ENCODE measurements at regions not wholly inside any gene's neighbourhood (a gene's known extent, or its start where the extent isn't known, plus 50 kb on each side); places are given as distances from the start of the nearest gene placed in this dataset.

DNA sequence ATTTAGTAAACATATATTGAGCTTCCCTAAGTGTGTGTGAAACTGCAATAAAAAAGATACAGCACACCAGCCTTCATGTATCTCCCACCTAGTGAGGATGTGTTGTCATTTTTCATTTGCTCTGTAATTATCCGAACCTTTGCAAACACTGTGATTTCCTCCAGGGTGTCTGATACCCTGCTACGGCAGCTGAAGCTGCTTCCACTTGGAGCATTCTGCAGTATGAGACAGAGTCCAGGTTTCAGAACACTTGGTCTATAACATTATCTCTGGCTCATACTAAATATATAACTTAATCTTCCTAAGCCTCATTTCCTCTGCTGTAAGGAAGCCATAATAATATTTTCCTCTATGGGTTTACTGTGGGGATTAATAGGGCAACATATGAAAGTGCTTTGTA lies 1338.1 kb upstream of the SLC10A2 start:
- no peak overlapping the region for H3K4me3 ChIP-seq
- H3K27ac ChIP-seq = no peak overlapping the region

DNA sequence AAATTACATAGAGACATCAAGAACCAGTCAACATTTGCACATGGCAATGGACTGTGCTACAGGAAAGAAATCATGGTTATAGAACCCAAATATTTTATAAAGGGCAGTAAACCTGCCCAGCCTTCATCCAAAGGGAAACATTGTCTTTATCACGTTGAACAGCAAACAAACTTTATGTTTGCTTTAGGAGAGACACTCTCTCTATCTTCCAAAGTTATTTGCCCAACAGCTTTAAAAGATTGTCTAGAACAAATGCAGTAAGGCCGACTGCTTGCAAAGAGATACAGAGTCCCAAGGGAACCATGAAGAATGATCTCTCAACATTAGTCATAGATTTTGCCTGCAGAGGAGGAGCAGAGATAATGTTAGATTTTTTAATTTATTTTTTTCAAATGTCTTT lies 1323.5 kb upstream of the SLC10A2 start:
- no peak overlapping the region for H3K27ac ChIP-seq
- no peak overlapping the region for H3K4me3 ChIP-seq

DNA sequence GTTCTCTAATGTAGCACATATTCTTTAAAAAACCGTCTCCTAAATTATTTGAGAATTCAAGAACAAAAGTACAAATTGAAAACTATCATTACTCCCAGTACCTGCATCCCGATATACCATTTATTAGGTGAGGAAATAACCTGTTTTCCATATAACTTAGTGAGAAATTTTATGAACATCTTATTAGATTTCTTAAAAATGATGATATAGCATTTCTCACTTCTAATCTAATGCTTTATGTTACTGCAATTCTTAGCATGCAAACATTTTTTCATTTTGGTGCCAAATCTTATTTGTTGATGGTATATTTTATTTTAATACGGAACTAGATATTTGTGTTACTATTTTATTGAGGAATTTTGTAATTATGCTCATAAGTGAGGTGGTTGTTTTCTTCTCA lies 1321.3 kb upstream of the SLC10A2 start:
- H3K4me3 ChIP-seq = no peak overlapping the region
- no peak overlapping the region for H3K27ac ChIP-seq

DNA sequence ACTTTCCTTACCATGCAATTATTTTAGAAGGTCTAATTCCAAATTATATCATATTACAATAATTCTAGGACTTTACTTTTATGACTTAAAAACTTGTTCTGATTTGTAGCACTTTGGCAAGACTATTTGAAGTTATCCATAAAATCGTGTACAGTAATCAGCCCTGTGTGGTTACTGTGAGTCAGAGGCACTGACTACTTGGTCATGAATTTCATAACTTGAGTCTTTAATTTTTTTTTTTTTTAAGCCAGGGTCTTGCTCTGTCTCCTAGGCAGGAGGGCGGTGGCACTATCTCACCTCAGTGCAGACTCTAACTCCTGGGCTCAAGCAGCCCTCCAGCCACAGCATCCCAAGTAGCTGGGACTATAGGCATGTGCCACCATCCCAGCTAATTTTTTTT lies 1319.2 kb upstream of the SLC10A2 start:
- no peak overlapping the region for H3K4me3 ChIP-seq
- no peak overlapping the region for H3K27ac ChIP-seq

DNA sequence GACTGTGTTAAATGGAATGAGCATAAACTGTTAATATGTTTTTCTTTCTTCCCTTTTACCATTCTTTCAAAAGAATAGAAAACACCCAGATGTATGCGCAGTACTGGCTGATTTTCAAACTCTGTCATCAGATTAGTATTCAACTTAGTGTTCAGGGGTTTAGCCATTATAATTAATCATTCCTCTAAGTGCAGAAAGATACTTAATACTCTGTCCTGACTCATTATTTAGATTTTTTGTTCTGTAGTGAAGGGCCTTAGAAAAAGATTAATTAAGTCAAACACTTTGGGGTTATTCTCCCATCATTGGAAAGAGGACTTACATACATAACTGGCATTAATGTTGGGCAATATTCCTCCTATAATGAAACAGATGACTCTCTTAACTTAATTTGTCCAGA lies 1316.7 kb upstream of the SLC10A2 start:
- Histone ChIP-seq H3K27ac (no peak overlapping the region), H3K4me3 (no peak overlapping the region)

DNA sequence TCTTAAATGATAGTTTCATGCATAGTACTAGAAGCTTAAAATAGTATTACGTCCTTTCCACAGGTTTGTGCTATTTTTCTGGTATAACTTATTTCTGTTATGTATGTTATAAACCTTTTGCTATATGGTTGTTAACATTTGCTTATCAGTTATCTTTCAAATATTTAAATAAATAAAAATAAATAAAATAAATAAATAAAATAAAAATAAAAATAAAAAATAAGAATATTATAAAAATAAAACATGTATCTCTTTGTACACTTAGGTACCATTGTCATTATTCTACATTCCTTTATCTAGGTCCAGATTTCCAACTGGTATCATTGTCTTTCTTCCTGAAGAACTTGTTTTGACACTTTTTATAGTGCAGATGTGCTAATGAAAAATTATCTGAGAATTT lies 1310.4 kb upstream of the SLC10A2 start:
- Histone ChIP-seq H3K4me3 (no peak overlapping the region), H3K27ac (no peak overlapping the region)

DNA sequence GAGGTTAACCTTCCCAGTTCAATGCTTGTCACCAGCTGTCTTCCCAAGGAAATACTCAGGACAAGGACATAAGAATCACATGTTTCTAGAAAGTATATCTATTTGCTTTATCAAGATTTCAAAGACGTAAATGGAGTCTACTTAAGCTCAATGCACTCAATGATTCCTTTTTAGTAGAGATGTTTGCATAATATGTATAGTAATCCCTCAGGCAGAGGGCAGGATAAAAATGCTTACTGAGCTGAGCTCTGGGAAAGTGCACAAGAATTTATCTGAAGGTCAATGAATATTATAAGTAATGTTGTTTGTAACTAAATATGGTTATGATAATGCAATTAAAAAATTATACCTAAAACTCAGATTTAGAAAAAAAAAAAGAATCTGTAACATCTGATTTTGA lies 1309.4 kb upstream of the SLC10A2 start:
- H3K27ac ChIP-seq = no peak overlapping the region
- no peak overlapping the region for H3K4me3 ChIP-seq

DNA sequence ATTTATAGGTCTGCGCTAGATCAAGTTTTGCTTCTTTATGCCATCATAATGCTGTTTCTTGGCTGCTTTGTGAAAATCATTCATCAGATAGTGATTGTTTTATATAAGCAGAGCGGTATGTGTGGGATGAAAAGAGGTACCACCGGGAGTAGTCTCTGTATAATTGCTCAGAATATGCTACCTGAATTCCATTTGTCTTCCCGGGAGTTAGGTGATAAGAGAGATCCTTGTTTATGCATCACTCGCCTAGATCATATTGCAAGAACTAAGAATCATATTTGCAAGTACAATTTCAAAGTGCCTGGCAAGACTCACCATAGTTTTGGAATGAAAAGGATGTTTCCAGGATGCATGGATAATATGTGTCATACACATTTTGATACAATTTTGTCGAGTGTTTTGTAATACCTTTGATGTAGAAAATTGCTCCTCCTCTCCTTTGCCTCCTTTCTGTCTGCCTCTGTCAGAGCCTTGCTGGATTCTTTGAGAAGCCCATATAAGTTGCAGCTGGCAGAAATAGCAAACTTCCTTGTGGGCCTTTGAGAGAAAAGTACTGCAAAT lies 1306.0 kb upstream of the SLC10A2 start:
- Histone ChIP-seq H3K27ac (no peak overlapping the region), H3K4me3 (no peak overlapping the region)

DNA sequence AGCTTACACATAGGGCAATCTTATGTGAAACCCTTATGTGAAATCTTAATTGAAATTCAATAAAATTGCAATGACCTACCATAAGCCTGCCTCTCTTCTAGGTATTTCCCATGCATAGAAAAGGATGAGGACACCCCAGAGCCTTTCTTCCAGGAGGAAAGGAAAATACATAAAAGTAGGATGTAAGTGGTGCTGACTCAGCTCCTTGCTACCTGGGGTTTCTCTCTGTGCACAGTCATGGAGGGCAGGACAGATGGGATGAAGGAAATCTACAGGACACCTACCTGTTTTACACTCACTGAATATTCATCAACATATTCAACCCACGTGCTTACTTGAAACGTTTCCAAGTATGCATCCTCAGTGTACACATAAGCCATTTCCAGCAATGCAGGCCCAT lies 1299.2 kb upstream of the SLC10A2 start:
- H3K27ac ChIP-seq = no peak overlapping the region
- H3K4me3 ChIP-seq = no peak overlapping the region

DNA sequence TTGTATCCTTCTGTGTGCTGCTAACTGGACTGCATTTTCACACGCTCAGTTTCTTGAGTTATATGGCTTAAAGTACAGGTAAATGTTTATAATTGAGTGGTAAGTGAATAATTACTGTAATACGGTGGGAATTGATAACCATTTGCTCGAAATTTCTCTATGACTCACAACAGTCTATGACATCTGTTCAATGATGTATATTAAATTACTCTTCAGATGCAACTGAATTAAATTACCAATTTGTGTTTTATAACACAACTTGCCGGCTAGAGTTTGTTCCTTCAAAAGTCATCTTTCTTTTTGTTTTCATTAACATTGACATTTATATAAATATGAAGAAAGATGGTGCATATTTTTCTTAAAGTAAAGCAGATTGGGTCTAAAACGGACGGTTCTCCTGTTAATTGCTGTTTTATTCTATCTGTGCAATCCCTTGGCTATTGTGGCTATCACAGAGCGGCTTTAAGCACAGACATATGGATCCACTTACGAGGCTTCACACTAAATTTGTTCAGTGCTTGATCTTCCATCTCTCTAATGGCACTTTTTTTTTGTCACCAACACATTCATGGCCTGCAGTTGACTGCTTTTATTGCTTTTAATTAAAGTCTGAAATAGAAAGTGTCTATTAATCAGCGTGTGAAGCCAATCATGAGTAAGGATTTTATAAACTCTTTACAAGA lies 1291.6 kb upstream of the SLC10A2 start:
- Histone ChIP-seq H3K4me3 (no peak overlapping the region), H3K27ac (no peak overlapping the region)

DNA sequence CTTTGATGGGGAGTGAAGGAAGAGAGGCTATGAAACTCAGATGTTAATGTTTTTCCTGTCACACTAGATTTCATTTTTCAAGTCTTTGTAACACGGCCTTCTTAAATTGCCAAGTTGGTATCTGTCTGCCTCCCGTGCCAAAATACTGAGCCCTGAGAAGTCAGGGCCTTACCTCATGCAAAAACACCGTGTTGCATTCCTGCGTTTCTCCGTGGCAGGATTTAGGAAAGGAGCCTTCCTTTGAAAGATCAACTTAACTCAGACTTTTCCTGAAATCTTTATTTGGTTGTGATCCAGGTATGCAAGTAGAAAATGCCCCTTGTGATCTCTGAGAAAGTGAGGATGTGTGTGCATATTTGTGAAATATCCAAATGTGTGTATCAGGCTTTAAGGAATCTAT lies 1291.0 kb upstream of the SLC10A2 start:
- Histone ChIP-seq H3K4me3 (no peak overlapping the region), H3K27ac (no peak overlapping the region)

DNA sequence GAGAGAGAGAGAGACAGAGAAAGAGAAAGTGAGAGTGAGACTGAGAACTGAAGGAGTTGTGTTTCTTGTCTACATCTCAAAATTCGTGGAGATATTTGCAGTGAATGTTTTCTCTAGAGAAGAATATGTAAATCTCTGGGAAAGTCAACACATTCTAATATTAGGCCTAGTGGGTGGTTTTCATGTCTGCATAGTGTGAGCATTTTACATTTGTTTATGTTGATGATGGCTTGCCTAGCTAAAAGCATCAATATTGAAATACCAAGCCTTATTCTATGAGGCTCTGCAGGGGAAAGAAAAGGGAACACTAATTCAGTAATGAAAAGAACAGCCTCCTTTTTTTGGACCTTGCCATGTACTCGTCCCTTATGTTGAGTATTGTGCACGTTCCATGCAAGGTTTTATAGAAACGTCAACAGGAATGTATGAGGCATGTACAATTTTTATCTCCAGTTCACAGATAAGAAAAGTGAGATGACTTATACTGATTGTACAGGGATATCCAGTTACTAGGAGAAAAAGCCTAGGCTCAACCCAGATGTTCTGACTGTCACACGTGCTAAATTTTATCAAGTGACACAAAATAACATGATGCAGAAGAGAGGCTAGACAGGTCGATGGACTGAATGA lies 1288.9 kb upstream of the SLC10A2 start:
- no peak overlapping the region for H3K27ac ChIP-seq
- H3K4me3 ChIP-seq = no peak overlapping the region

DNA sequence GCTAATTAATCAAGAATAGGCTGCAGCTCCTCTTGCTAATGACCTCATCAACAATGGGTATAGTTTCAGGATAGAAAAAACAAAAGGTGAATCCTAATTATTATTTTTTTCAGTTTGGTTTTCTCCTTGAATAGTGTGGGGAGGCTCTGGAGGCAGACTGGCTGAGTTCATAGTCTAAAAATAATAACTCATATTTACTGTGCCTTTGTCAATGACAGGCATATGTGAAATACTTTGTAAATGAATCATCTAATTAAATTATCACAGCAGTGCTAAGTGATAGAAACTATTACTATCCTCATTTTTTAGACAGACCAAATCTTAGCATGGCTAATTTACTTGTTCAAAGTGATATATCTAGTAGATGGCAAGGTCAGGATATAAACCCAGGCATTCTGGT lies 1261.0 kb upstream of the SLC10A2 start:
- no peak overlapping the region for H3K27ac ChIP-seq

DNA sequence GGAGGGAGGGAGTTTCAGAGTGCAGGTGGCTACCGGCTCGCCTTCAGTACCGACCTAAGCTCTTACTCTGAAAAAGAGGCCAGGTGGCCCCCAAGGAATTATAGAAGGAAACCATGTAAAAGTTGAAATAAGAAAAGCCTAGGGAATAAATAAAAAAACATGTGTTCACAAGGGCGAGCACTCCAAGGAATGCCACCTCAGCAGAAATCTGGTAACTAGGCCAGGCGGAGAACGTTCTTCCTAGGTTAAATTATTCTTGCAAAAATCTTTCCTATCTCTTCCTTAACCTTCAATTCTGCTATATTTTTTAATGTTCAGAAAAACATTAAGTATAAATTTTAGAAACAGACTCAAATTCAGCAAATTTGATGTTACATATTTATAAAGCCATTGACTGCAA lies 1260.3 kb upstream of the SLC10A2 start:
- no peak overlapping the region for H3K4me3 ChIP-seq
- H3K27ac ChIP-seq = no peak overlapping the region

More for the DNA sequence above, 1261.0 kb upstream of the SLC10A2 start:
- no peak overlapping the region for H3K4me3 ChIP-seq

DNA sequence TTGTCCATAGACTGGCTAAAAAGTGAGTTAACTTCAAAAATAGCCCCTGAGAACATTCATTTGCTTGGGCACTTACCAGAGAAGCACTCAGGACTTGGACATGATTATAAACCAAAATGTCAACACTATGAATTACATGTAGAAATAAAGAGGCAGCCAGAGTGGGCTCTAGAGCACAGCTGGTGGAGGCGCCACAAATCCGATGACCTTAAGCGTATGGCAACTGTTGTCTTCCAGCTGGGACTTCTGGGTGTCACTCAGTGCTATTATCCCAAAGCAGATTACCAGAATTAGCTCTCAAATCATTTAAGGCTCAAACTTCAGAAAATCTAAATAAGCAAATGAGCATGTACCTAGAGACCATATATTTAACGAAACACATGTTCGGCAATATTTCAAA lies 1255.5 kb upstream of the SLC10A2 start:
- Histone ChIP-seq H3K27ac (no peak overlapping the region), H3K4me3 (no peak overlapping the region)

DNA sequence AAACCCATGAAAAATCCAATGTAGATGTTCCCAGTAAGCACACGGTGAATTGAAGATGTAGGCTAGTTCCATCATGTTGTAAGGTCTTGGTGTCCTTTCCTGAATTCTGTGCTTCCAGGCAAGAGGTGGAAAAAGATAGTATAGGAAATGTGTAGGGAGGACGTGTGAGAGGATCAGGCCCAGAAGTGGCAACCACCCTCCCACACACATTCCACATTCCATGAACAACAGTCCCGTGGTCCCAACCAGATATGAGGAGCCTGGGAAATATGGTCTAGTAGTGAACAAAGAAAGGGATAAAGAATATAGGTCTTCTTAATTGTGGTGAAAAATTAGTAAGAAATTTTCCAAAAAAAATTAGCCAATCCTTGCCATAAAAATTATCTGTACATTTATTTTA lies 1254.2 kb upstream of the SLC10A2 start:
- Histone ChIP-seq H3K27ac (no peak overlapping the region), H3K4me3 (no peak overlapping the region)

DNA sequence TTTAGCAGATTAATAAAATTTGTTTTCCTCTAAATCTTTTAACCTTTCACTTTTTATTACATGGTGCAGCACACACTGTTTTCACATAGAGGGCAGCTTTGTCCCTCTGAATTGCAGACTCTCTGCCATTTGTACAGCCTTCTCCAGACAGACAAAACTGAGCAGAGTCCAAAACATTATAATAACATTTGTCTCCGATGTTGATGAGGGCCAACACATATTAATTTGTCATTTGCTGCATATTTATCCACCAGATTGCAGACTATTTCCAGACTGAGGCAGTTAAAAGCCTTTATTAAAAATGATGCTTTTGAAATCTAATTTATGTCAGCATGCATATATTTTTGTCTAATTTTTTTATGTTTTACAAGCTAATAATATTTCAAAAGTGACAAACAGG lies 1251.9 kb upstream of the SLC10A2 start:
- Histone ChIP-seq H3K4me3 (no peak overlapping the region), H3K27ac (no peak overlapping the region)

DNA sequence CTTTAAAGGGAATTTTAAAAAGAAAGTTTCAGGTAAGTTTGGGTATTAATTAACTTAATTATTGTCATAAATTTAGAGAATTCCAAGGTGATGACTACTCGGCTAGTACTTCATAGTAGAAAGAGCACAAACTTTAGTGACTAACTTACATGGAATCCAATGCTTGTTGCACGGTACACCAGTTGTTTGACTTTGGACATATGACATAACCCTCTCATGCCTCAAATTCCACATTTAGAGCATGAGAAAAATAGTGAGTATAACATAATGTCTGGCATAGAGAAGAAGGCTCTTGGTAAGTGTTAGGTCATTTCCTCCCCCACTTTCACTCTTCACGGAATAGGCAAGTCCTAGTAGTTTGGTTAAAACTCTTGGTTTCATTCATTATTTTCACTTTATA lies 1249.4 kb upstream of the SLC10A2 start:
- Histone ChIP-seq H3K4me3 (no peak overlapping the region), H3K27ac (no peak overlapping the region)

DNA sequence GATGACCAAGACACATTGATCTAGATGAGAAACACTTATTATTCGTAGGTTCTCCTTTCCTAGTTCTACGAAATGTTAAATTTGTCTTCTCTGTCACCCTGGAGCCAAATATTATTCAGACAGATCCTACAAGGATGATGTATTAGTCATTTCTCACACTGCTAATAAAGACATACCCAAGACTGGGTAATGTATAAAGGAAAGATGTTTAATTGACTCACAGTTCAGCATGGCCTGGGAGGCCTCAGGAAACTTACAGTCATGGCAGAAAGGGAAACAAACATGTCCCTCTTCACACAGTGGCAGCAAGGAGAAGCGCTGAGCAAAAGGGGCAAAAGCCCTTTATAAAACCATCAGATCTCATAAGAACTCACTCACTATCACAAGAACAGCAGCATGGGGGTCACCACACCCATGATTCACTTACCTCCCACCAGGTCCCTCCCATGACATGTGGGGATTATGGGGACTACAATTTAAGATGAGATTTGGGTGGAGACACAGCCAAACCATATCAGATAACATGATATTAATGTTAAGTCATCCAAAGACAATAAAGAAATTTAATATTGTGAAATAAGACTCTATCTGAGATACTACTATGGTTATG lies 1248.8 kb upstream of the SLC10A2 start:
- H3K27ac ChIP-seq = no peak overlapping the region

DNA sequence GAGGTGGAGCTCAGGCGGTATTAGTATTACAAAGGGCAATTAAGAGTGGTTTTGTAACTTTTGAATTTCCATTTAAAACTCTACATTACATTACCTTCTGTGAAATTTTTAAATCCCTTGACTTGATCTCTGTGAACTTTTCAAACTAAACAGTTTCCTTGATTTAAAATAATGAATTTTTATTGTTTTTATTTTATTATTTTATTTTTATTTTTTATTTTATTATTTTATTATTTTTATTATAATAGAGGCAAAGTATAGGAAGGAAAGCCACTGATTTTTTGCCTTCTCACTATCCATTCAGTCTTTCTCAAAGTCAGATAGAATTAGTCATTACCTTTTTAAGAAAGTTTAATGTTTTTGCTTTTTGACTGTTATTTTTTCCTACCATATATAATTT lies 1248.1 kb upstream of the SLC10A2 start:
- no peak overlapping the region for H3K27ac ChIP-seq
- no peak overlapping the region for H3K4me3 ChIP-seq

More for the DNA sequence above, 1248.8 kb upstream of the SLC10A2 start:
- no peak overlapping the region for H3K4me3 ChIP-seq

DNA sequence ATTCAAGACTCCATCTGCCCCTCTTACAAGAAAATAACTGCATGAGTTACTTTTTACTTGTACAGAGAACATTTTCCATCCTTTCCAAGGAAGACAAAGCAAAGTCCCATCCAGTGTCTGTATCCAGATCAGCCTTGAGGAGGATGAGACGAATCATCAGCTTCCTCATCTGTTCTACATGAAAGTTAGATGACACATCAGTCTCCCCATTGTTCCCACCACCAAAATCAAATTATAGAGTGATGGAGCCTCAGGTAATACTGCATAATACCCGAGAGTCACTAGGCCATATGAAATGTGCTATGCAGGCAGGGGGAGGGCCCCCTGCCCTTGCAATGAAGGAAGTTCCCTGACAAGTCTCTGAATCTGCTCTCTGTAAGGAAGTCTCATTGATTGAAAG lies 1244.6 kb upstream of the SLC10A2 start:
- H3K27ac ChIP-seq = no peak overlapping the region
- no peak overlapping the region for H3K4me3 ChIP-seq
